ENCODE measurements at regions not wholly inside any gene's neighbourhood (a gene's known extent, or its start where the extent isn't known, plus 50 kb on each side); places are given as distances from the start of the nearest gene placed in this dataset.

DNA sequence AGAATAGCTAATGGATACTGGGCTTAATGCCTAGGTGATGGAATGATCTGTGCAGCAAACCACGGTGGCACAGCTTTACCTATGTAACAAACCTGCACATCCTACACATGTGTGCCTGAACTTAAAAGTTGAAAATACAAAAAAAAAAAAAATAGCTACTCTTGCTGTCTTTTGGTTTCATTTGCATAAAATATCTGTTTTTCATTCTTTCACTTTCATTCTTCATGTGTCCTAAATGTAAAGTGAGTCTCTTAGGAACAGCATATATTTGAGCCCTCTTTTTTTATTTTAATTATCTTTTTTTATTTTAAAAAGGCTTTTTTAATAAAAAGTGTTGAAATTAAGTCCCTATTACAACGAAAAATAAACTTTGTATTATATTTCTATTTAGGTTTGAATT lies 836.1 kb upstream of the KCND2 start:
- Histone ChIP-seq H3K4me3 (ENCODE audit: low read length) (no peak overlapping the region), H3K27me3 (ENCODE audit: control insufficient read depth, insufficient read depth, low read length) (no peaks in the 10 kb centered on the region), H3K9ac (ENCODE audit: low read length) (no peak overlapping the region), H3K4me1 (ENCODE audit: control insufficient read depth, low read depth, low read length) (no peaks in the 10 kb centered on the region), H3K9me3 (ENCODE audit: control insufficient read depth, low read depth, low read length) (no peaks in the 10 kb centered on the region), H3K27ac (ENCODE audit: low read length) (no peak overlapping the region), H3K36me3 (ENCODE audit: control insufficient read depth, low read depth, low read length) (no peaks in the 10 kb centered on the region)

DNA sequence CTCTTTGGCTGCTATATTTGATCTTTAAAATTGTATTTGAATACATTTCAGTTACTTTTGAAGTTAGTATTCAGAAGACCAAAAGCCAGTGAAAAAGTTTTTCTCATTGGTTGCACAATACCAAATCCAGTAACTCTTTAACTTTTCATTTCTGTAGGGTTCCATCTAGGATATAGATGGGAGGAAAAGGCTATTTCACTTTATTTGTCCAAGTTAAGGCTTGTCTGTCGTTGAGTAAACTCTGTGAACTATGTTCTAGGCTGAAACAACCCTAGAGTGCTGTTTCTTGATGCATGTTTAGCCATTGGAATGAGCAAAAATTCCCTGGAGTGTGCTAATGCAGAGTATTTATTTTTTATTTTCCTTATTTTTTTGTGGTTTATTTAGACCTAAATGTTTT lies 834.7 kb upstream of the KCND2 start:
- no peaks in the 10 kb centered on the region for H3K4me1 ChIP-seq (ENCODE audit: control insufficient read depth, low read depth, low read length)
- no peak overlapping the region for H3K4me3 ChIP-seq (ENCODE audit: low read length)
- H3K36me3 ChIP-seq (ENCODE audit: control insufficient read depth, low read depth, low read length) = no peaks in the 10 kb centered on the region
- H3K27ac ChIP-seq (ENCODE audit: low read length) = no peak overlapping the region
- H3K27me3 ChIP-seq (ENCODE audit: control insufficient read depth, insufficient read depth, low read length) = no peaks in the 10 kb centered on the region
- H3K9ac ChIP-seq (ENCODE audit: low read length) = no peak overlapping the region
- H3K9me3 ChIP-seq (ENCODE audit: control insufficient read depth, low read depth, low read length) = no peaks in the 10 kb centered on the region

DNA sequence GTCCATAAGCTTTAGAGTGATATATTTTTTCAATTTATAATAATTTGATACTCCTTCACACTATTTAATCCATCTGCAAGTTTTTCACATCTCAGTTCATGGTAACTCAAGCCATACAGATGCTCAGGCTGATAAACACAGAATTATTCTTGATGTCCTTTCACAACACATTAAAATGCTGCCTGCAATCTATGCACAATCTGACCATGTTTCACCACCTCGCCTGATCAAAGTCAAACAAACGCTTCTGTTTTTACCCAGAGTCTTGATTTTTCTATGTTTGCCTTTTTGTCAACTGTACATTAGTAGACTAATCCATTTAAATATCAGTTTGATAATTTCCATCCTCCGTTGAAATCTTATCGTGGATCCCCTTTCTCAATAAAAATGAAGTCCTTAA lies 833.8 kb upstream of the KCND2 start:
- Histone ChIP-seq H3K36me3 (ENCODE audit: control insufficient read depth, low read depth, low read length) (no peaks in the 10 kb centered on the region), H3K4me3 (ENCODE audit: low read length) (no peak overlapping the region), H3K9ac (ENCODE audit: low read length) (no peak overlapping the region), H3K9me3 (ENCODE audit: control insufficient read depth, low read depth, low read length) (no peaks in the 10 kb centered on the region), H3K27me3 (ENCODE audit: control insufficient read depth, insufficient read depth, low read length) (no peaks in the 10 kb centered on the region), H3K27ac (ENCODE audit: low read length) (no peak overlapping the region), H3K4me1 (ENCODE audit: control insufficient read depth, low read depth, low read length) (no peaks in the 10 kb centered on the region)

DNA sequence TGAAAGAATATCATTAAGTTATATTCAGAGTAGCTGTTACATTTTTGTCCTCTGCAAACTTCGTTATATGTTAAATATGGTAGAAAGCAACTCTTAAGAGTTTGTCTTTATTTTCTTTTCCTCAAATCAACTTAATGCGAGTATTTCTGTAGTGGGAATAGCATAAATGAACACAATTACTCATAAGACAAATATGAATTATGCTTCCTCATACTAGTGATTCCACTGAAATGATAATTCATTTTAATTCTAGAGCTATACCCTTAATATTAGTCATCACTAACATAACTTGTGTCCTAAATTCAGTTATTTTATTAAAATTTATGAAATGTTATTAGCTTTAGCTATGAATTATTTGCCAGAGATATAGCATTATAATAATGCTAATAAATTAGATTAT lies 820.6 kb upstream of the KCND2 start:
- H3K27ac ChIP-seq (ENCODE audit: low read length) = no peak overlapping the region
- no peaks in the 10 kb centered on the region for H3K36me3 ChIP-seq (ENCODE audit: control insufficient read depth, low read depth, low read length)
- H3K4me3 ChIP-seq (ENCODE audit: low read length) = no peak overlapping the region
- no peaks in the 10 kb centered on the region for H3K9me3 ChIP-seq (ENCODE audit: control insufficient read depth, low read depth, low read length)
- H3K27me3 ChIP-seq (ENCODE audit: control insufficient read depth, insufficient read depth, low read length) = no peaks in the 10 kb centered on the region
- H3K4me1 ChIP-seq (ENCODE audit: control insufficient read depth, low read depth, low read length) = no peaks in the 10 kb centered on the region
- no peak overlapping the region for H3K9ac ChIP-seq (ENCODE audit: low read length)

DNA sequence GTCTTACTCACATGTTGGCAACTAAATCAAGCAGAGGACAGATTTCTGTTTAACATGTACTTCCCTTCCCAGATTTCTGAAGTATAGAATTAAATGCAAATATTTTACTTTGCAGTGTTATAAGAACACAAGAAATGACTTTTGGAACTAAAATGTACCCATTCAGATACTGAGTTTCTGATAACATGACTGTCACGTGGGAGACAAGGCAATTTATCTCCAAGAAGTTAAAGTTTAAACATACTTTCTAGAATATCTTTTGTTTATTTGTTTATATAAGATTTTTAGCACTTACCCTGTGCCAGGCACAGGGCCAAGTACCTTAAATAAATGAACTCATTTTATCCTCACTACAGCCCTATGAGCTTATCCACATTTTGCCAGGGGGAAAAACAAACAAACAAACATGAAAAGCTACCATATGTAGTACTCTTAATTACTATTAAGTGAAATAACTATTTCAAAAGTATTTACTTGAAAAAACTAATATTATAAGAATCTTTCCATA lies 807.1 kb upstream of the KCND2 start:
- H3K36me3 ChIP-seq (ENCODE audit: control insufficient read depth, low read depth, low read length) = no peaks in the 10 kb centered on the region
- no peaks in the 10 kb centered on the region for H3K4me1 ChIP-seq (ENCODE audit: control insufficient read depth, low read depth, low read length)
- H3K27me3 ChIP-seq (ENCODE audit: control insufficient read depth, insufficient read depth, low read length) = no peaks in the 10 kb centered on the region
- no peak overlapping the region for H3K9ac ChIP-seq (ENCODE audit: low read length)
- no peak overlapping the region for H3K27ac ChIP-seq (ENCODE audit: low read length)
- no peak overlapping the region for H3K4me3 ChIP-seq (ENCODE audit: low read length)
- H3K9me3 ChIP-seq (ENCODE audit: control insufficient read depth, low read depth, low read length) = no peaks in the 10 kb centered on the region

DNA sequence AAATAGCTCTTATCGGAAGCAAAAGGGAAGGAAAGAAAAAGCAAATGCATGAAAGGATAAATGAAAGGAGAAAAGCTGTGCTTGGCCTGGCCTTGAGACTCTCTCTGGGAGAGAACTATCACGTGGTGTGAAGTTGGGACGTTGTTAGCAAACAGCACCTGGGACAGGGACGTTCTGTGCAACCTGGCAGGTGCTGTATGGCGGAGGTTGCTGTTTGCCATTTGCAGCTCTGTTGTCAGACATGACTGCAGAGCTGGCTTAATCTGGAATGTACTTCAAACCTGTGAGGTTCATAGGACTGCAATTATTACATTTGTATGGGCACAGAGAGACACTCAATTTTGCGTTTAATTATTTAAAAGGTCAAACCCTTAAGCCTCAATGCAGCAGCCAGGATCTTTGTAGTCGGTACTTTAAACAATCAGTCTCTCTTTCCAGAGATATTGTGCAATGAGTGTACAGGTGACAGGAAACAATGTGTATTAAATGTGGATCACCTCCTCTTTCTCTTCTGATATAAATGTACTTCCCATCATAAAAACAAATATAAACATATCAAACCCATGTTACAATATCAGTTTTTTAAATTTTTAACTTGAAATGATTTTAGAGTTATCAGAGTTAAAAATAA lies 800.5 kb upstream of the KCND2 start:
- H3K36me3 ChIP-seq (ENCODE audit: control insufficient read depth, low read depth, low read length) = no peaks in the 10 kb centered on the region
- no peaks in the 10 kb centered on the region for H3K9me3 ChIP-seq (ENCODE audit: control insufficient read depth, low read depth, low read length)
- no peak overlapping the region for H3K27ac ChIP-seq (ENCODE audit: low read length)
- no peaks in the 10 kb centered on the region for H3K4me1 ChIP-seq (ENCODE audit: control insufficient read depth, low read depth, low read length)
- no peak overlapping the region for H3K4me3 ChIP-seq (ENCODE audit: low read length)
- H3K27me3 ChIP-seq (ENCODE audit: control insufficient read depth, insufficient read depth, low read length) = no peaks in the 10 kb centered on the region
- H3K9ac ChIP-seq (ENCODE audit: low read length) = no peak overlapping the region

DNA sequence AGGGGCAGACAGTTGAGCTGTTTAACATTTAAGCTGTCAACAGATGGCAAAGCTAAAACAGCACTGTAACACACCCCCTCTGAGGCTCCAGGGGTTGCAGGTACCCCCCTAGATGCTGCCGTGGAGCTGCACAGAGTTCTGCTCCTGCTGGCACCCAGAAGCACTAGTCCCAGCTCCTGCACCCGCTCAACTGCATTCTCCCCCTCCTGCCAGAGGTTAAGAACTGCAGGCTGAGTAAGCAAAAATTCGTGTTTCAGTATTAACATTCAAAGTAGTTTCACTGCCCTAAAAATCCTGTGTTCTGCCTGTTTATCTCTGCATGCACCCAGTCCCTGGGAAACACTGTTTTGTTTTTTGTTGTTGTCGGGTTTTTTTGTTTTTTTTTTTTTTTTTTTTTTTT lies 790.8 kb upstream of the KCND2 start:
- Histone ChIP-seq H3K4me3 (ENCODE audit: low read length) (no peak overlapping the region), H3K36me3 (ENCODE audit: control insufficient read depth, low read depth, low read length) (no peaks in the 10 kb centered on the region), H3K9me3 (ENCODE audit: control insufficient read depth, low read depth, low read length) (no peaks in the 10 kb centered on the region), H3K9ac (ENCODE audit: low read length) (no peak overlapping the region), H3K27me3 (ENCODE audit: control insufficient read depth, insufficient read depth, low read length) (no peaks in the 10 kb centered on the region), H3K27ac (ENCODE audit: low read length) (no peak overlapping the region), H3K4me1 (ENCODE audit: control insufficient read depth, low read depth, low read length) (no peaks in the 10 kb centered on the region)

DNA sequence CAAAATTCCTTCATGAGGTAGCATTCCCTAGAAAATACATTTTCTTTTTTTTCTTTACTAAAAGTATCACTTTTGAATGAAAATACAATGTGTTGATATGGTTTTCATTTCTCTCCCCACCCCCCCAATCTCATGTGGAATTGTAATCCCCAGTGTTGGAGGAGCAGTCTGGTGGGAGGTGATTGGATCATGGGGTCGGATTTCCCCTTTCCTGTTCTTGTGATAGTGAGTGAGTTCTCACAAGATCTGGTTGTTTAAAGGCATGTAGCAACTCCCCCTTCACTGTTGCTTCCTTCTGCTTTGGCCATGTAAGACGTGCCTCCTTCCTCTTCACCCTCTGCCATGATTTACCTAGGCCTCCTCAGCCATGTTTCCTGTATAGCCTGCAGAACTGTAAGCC lies 790.3 kb upstream of the KCND2 start:
- Histone ChIP-seq H3K36me3 (ENCODE audit: control insufficient read depth, low read depth, low read length) (no peaks in the 10 kb centered on the region), H3K9me3 (ENCODE audit: control insufficient read depth, low read depth, low read length) (no peaks in the 10 kb centered on the region), H3K4me3 (ENCODE audit: low read length) (no peak overlapping the region), H3K27ac (ENCODE audit: low read length) (no peak overlapping the region), H3K27me3 (ENCODE audit: control insufficient read depth, insufficient read depth, low read length) (no peaks in the 10 kb centered on the region), H3K9ac (ENCODE audit: low read length) (no peak overlapping the region), H3K4me1 (ENCODE audit: control insufficient read depth, low read depth, low read length) (no peaks in the 10 kb centered on the region)

DNA sequence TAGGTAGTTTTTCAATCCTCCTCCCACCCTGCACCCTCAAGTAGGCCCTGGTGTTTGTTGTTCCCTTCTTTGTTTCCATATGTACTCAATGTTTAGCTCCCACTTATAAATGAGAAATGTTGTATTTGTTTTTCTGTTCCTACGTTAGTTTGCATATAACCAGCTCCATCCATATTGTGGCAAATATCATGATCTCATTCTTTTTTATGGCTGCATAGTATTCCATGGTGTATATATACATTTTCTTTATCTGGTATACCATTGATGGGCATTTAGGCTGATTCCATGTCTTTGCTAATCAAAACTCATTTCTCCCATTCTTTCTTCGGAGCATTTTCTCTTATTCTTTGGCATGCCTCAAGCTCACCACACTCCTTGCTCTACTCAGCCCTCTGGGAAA lies 789.6 kb upstream of the KCND2 start:
- Histone ChIP-seq H3K9ac (ENCODE audit: low read length) (no peak overlapping the region), H3K27me3 (ENCODE audit: control insufficient read depth, insufficient read depth, low read length) (no peaks in the 10 kb centered on the region), H3K4me3 (ENCODE audit: low read length) (no peak overlapping the region), H3K36me3 (ENCODE audit: control insufficient read depth, low read depth, low read length) (no peaks in the 10 kb centered on the region), H3K4me1 (ENCODE audit: control insufficient read depth, low read depth, low read length) (no peaks in the 10 kb centered on the region), H3K27ac (ENCODE audit: low read length) (no peak overlapping the region), H3K9me3 (ENCODE audit: control insufficient read depth, low read depth, low read length) (no peaks in the 10 kb centered on the region)

DNA sequence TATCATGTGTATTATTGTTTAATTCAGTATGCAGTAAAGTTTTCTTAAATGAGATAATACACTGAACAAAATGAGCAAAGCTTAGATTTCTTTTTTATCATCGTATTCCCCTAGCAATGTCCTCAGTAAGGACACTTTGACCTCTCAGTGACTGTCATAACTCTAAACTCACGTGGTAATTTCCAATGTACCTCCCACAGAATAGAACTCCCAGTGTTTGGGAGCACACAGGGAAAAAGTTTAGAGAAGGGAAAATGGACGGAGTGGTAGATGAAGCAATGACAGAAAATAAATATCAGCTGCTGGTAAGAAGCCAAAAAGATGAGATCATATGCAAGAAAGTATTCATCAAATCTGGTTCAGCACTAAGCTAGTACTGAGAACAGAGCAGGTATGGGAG lies 758.6 kb upstream of the KCND2 start:
- Histone ChIP-seq H3K9me3 (ENCODE audit: control insufficient read depth, low read depth, low read length) (no peaks in the 10 kb centered on the region), H3K27me3 (ENCODE audit: control insufficient read depth, insufficient read depth, low read length) (no peaks in the 10 kb centered on the region), H3K27ac (ENCODE audit: low read length) (no peak overlapping the region), H3K36me3 (ENCODE audit: control insufficient read depth, low read depth, low read length) (no peaks in the 10 kb centered on the region), H3K4me1 (ENCODE audit: control insufficient read depth, low read depth, low read length) (no peaks in the 10 kb centered on the region), H3K4me3 (ENCODE audit: low read length) (no peak overlapping the region), H3K9ac (ENCODE audit: low read length) (no peak overlapping the region)

DNA sequence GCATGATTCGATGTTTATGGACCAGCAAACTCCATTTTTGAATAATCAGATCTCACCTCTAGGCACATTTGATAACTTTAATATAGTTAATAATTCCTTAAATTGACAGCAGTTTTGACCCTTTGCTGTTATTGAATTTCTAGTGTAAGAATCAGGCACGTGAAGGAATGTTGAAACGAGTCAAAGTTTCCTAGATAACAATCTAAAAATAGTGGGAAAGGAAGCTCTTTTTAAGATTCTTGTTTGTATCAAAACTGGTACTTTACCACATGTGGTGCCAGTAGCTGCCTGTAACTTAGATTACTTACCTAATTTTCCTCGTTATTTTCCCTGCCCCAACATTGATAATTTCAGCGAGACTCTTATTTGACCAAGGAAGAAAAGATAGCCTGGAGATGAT lies 757.8 kb upstream of the KCND2 start:
- Histone ChIP-seq H3K4me3 (ENCODE audit: low read length) (no peak overlapping the region), H3K4me1 (ENCODE audit: control insufficient read depth, low read depth, low read length) (no peaks in the 10 kb centered on the region), H3K36me3 (ENCODE audit: control insufficient read depth, low read depth, low read length) (no peaks in the 10 kb centered on the region), H3K9ac (ENCODE audit: low read length) (no peak overlapping the region), H3K9me3 (ENCODE audit: control insufficient read depth, low read depth, low read length) (no peaks in the 10 kb centered on the region), H3K27me3 (ENCODE audit: control insufficient read depth, insufficient read depth, low read length) (no peaks in the 10 kb centered on the region), H3K27ac (ENCODE audit: low read length) (no peak overlapping the region)

DNA sequence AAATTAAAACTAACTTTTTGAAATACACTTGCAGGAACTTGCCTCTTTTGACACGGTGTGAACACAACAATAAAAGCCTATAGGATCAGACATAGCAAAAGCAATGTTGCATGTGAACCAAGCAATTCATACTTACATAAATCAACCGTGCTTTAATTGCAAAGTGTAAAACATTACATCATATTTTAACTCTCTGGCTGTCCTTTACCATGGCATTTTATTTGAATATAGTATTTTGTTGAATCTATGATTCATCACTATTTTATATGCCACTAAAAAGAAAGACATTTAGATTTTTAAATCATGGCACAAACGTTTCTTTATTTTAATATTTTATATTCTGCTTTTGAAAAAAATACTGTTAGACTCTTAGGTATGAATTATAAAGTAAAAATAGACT lies 757.0 kb upstream of the KCND2 start:
- Histone ChIP-seq H3K4me1 (ENCODE audit: control insufficient read depth, low read depth, low read length) (no peaks in the 10 kb centered on the region), H3K9ac (ENCODE audit: low read length) (no peak overlapping the region), H3K9me3 (ENCODE audit: control insufficient read depth, low read depth, low read length) (no peaks in the 10 kb centered on the region)

More for the DNA sequence above, 757.0 kb upstream of the KCND2 start:
- no peak overlapping the region for H3K27ac ChIP-seq (ENCODE audit: low read length)
- H3K36me3 ChIP-seq (ENCODE audit: control insufficient read depth, low read depth, low read length) = no peaks in the 10 kb centered on the region
- H3K4me3 ChIP-seq (ENCODE audit: low read length) = no peak overlapping the region
- H3K27me3 ChIP-seq (ENCODE audit: control insufficient read depth, insufficient read depth, low read length) = no peaks in the 10 kb centered on the region

All from iPS-18a (cell line).